HG03558 (cell line): ENCODE measurements at regions not wholly inside any gene's neighbourhood (a gene's known extent, or its start where the extent isn't known, plus 50 kb on each side); places are given as distances from the start of the nearest gene placed in this dataset.
"Not testable (repeated sequence)": the region's sequence is repeated elsewhere in the genome, so short reads cannot be mapped to it uniquely, and the experiment has no call there.

Experiments used
- ATAC-seq: cut with Tn5 transposase; IDR thresholded peaks from one replicate; pipeline ENCODE4 v1.9.1; 2021; ENCODE audit warnings: moderate number of reproducible peaks; ENCODE audit not compliant: unreplicated experiment; ENCODE audit errors: extremely low read depth

DNA sequence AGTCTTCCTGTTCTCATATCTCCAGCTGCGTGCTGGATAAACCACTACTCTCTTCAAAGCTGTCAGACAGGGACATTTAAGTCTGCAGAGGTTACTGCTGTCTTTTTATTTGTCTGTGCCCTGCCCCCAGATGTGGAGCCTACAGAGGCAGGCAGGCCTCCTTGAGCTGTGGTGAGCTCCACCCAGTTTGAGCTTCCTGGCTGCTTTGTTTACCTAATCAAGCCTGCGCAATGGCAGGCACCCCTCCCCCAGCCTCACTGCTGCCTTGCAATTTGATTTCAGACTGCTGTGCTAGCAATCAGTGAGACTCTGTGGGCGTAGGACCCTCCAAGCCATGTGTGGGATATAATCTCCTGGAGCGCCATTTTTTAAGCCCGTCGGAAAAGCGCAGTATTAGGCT lies 331.8 kb upstream of the PRR16 start:
- ATAC-seq, result not testable (repeated sequence)

GRCh38 chr5:120134944-120135343 lies 329.2 kb upstream of the PRR16 start:
- ATAC-seq, result no peak

- ATAC-seq, result no peak
These were observed 326.5 kb upstream of the PRR16 start for GRCh38 chr5:120137582-120137981.

DNA sequence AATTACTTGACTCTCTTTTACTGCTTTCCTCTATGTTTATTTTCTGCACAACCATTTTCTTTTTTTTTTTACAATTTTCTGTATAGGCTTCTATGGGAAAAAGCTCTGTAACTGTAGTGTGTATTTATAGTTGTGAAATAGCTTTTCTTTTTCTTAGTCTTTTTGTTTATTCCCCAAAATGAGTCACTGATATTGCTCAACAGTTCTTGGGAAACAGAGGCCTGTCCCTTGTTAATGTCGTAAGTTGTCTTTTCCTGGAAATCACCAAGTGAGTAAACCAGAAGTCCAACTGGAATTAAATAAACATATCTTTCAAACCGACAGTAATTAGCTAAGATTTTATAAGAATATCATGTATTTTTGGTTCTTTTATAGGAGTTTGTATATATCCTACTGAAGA lies 325.1 kb upstream of the PRR16 start:
- ATAC-seq, result no peak

DNA sequence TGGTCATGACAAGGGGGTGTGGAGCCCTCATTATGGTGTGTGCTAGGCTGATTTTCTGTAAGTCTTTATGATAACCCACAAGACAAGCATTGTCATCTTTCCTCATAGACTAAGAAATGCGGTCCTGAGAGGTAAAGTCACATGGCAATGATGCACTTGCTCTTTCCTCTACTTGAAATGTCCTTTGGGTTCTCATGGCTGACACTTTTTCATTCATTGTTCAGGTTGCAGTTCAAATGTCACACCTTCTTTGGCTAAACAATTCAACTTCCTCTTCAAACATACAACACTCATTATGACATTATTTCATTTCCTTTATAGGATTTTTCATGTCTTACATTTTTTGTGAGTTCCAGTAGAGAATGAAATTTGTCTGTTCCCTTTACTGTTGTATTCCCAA lies 323.6 kb upstream of the PRR16 start:
- ATAC-seq, result no peak

- no peak for ATAC-seq
These were observed 323.0 kb upstream of the PRR16 start for GRCh38 chr5:120141076-120141475.

DNA sequence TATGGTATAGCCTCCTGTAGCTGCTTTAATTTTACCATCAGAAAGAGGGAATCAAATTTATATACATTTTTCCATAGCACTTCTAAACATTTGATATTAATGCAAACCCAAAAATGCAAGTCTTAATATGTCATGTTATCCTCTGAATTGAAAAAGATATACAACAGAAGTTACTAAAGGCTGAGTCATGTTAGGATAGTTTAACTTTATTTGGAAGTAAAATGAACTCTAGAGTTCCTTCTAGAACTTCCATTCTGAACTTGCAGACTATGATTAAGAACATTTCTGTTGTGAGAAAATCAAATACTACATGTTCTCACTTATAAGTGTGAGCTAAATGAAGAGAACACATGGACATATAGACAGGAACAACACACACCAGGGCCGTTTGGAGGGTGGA lies 317.3 kb upstream of the PRR16 start:
- no peak for ATAC-seq

GRCh38 chr5:120147911-120148310 lies 316.2 kb upstream of the PRR16 start:
- ATAC-seq, result not testable (repeated sequence)

- no peak for ATAC-seq
These were observed 313.3 kb upstream of the PRR16 start for GRCh38 chr5:120150770-120151169.

DNA sequence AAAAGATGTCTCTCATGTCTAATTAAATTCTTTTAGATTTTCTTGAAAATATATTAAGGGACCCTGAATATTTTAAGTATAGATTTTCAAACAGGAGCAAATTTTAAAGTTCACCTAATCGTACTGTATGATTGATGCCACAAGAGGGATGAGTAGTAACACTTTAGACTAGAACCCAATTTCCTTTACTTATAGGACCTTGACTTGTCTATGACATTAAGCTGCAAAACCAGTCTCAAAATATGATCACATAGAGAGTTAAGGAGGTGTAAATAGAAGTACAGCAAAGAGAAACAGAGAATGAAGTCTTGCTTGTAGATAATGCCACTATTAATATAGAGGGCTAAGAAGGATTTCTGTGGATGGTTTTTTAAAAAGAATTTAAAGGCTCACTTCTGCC lies 312.9 kb upstream of the PRR16 start:
- no peak for ATAC-seq

- ATAC-seq, result no peak
These were observed 312.3 kb upstream of the PRR16 start for GRCh38 chr5:120151825-120152224.

GRCh38 chr5:120152472-120152871 lies 311.6 kb upstream of the PRR16 start:
- ATAC-seq, result no peak

GRCh38 chr5:120152931-120153330 lies 311.2 kb upstream of the PRR16 start:
- no peak for ATAC-seq

GRCh38 chr5:120153551-120153950 lies 310.5 kb upstream of the PRR16 start:
- no peak for ATAC-seq

DNA sequence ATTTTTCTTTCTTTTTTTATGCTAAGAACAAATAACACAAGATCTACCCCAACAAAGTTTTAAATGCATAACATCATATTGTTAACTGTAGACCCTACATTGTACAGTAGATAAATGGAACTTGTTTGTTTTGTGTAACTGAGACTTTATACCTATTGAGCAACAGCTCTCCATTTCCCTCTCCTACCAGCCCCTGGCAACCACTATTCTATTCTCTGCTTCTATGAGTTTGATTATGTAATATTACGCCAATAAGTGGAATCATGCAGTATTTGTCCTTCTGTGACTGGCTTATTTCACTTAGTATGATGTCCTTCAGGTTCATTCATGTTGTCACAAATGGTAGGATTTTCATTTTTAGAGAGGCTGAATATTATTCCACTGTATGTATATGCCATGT lies 308.2 kb upstream of the PRR16 start:
- no peak for ATAC-seq

DNA sequence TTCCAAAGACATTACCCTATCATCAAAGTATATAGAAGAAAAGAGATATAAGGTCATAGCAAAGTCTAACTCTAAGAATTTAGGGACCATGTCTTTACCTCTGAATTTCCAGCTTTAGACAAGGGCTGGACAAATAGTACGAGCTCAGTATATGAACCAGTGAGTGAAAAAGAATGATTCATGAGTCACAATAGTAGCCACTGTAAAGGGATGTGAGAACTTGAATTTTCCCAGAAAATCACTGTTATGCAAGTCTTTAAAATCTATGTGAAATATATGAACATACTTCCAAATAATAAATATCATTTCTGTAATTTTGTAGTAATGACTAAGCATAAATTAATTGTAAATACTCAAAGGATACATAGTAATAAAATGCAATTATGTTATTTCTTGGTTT lies 305.9 kb upstream of the PRR16 start:
- ATAC-seq, result no peak

GRCh38 chr5:120159155-120159554 lies 304.9 kb upstream of the PRR16 start:
- no peak for ATAC-seq

DNA sequence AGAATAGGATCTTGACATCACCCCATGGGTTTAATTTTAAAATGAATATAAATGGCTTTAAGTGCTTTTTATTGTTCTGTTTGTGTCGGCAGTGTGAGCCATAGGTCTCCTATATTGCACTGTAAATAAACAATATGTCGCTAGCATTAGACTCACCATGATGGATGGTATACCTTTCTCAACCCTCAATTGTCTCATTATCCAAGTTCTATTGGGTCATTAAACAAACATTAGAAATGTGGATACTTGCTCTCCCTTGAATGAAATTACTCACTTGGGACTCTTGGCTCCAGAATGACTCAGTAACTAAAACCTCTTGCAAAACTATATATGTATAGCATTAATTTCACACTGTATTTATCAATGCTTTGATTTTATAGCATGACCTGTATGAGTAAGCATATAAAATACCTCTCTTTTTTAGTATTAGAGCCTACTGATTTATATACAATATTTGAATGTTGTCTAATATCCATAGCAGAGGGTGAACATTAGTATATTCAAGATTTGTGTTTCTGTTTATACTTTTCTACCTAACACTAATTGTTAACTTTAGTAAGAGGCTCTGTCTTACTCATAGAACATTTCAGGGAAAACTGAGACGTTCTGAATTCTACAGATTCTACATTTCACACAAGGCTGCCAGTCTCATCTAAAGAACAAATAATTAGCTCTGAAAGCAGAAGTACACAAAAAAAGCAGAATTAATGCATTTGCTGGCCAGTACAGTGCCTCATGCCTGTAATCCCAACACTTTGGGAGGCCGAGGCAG lies 303.8 kb upstream of the PRR16 start:
- ATAC-seq, result no peak

DNA sequence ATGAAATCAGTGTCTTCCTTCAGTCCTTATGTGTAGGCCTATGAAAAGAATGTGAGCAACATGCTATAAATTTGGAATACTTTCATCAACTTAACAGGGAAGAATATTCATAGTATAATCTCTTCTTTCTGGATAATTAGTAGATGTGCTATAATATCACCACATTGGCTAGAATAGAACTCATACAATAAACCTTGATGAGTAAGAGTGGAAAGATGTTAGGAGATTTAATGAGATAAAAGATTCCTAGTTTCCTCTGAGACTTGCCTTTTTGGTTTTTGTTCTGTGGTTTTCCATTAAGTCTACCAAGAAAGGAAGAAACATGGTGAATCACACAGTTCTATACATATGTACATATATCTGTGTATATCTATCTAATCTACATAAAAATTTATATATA lies 301.8 kb upstream of the PRR16 start:
- ATAC-seq, result no peak

DNA sequence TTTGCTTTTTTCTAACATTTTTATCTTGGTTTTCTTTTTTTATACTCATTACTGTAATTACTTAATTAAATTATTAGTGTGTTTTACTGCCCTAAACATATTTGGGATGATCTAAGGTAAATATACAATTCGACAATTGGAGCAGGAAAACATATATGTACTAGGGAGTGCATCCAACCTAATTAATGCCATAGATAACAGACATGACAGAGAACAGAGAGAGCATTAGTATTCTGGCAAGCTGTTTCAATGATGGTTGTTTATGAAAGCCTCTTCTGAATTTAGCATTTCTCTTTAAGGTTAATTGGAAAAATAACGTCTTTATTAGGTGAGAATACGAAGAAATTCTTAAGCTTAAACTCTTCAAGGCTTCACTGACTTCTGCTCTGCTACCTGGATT lies 300.1 kb upstream of the PRR16 start:
- no peak for ATAC-seq

GRCh38 chr5:120164986-120165385 lies 299.1 kb upstream of the PRR16 start:
- ATAC-seq, result no peak

DNA sequence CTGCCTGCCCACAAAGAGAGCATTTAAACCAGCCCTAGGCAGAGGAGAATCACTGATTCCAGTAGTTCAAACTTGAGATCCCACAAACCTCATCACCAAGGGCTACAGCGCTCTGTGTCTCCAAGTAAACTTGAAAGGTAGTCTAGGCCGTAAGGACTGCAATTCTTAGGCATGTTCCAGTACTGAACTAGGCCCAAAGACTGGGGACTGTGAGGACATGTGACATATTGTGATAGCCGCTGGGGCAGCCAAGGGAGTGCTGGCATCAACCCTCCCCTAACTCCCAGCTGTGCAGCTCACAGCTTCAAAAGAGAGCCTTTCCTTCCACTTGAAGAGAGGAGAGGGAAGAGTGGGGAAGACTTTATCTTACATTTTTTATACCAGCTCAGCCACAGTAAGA lies 291.0 kb upstream of the PRR16 start:
- no peak for ATAC-seq

- ATAC-seq, result no peak
These were observed 290.0 kb upstream of the PRR16 start for GRCh38 chr5:120174089-120174488.
